Stimulated activated CD8-positive, alpha-beta memory T cell treated with anti-CD3 and anti-CD28 coated beads, Interleukin-4, amount 100 ng/mL, for 24 hours (primary cell): ENCODE measurements at regions not wholly inside any gene's neighbourhood (a gene's known extent, or its start where the extent isn't known, plus 50 kb on each side); places are given as distances from the start of the nearest gene placed in this dataset.

ENCODE experiments used
- DNase-seq: peaks from one replicate; pipeline ENCODE4 v3.0.0-alpha.2; 2020; ENCODE audit warnings: low read depth

DNA sequence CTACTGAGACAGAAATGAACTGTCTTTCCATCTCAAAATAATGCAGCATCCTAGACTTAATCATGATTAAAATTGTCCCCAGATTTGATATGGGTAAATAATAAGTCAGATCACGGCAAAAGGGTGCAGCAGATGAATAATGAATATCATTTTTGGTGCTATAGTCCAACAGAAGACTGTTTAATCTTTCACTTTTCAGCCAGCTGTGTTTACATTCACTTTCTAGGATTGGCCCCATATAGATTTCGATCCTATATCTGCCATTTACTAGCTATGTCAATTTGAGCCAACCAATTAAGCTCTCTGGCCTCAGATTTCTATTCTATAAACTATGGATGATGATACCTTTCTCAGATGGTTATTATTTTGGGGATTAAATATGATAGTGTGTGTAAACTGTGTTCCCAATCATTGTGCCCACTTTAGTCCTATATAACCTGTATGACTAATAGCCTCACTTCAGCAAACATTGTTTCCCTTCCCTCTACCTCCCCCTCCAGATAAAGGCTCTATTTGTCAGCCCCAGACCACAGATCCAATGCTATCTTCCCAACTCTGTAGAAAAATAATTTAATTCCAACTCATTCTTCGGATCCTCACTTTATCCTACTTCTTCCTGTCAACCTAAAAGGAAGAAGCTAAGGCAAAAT, 53.6 kb upstream of the NT5E start:
- DNase-seq = no peak

DNA sequence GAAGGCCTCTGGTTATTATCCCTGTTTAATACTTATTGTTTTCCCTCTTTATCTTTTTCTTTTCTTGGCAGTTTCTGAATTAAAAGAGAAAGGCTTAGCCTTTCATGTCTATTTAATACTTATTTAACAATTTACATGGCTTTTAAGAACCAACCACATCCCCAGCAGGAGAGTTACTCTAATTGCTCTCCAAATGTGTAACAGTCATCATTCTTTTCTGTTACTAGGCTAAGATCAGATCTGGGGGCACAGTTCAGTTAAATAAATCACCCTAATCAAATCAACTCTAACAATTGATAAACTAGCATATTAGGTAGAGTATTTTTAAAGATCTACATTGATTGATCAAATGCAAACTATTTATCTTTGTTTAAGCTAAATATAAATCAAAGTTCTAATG, 54.1 kb upstream of the NT5E start:
- DNase-seq = no peak

DNA sequence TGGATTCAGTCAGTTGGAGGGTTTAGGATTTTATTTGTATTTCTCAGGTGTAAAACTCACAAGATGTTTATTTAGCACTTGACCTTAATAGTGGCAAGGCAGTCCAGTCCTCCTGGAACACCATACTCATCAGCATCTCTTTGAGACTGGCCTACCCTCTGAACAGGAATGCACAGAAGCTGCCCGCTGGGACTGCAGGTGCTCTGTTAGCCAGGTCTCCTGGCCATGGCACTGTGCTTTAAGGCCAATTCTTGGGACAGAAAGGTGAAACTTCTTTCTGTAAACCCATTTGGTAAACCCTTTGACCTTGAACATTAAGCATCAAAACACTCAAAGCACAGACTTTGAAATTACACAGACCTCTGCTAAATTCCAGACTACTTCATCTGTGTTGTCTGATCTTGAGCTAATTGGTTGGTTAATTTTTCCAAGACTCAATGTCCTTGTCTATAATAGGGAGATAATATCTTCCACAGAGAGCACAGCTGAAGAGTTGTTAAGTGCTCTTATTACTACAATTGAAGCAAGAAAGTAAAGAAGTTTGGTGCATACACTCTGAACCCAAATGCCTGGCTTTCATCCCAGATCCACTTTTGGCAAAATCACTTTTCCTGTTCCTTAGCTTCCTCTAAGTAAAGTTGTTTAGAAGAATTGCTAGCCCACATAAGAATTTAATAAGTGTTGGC, 54.9 kb upstream of the NT5E start:
- DNase-seq = no peak

DNA sequence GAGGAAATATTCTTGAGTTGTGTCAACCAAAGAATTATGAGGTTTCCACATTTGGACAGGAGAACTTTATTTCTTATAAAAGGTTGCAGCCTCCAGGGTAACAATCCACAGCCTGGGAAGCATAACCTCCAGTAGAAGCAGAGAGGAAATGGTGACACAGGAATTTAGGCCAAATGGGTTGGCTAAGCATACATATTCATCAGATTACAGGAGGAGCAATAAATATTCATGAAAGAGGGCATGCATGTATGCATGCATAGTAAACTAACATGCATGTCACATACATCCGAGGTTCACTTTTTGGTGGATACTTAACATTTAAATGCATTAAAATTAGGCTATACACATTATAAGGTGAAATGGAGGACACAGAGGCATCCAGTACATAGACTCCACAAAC, 55.7 kb upstream of the NT5E start:
- no peak for DNase-seq

DNA sequence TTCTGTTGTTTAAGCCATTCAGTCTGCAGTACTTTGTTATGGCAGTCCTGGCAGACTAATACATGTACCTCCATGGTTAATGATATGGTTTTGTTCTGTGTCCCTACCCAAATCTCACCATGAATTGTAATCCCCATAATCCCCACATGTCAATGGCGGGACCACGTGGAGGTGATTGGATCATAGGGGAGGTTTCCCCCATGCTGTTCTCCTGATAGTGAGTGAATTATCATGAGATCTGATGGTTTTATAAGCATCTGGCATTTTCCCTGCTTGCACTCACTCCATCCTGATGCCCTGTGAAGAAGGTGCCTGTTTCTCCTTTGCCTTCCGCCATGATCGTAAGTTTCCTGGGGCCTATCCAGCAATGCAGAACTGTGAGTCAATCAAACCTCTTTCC, 57.5 kb upstream of the NT5E start:
- no peak for DNase-seq

DNA sequence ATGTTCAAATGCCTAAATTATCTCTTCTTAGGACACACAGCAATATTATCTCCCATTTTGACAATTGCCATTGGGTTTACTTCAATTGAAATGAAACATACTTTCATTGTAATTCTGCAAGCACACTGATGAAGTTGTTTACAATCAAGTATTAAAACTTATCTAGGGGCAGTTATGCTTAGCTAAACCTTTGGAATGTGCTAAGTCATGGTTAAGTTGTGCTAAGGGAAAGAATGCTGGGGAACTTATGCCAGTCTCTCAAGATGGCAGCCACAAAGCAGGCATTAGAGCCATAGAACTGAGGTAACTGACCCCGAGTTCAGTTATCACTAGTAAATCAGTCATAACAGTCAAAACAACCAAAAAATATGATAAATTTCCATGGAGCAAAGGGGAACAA, 59.1 kb upstream of the NT5E start:
- no peak for DNase-seq

DNA sequence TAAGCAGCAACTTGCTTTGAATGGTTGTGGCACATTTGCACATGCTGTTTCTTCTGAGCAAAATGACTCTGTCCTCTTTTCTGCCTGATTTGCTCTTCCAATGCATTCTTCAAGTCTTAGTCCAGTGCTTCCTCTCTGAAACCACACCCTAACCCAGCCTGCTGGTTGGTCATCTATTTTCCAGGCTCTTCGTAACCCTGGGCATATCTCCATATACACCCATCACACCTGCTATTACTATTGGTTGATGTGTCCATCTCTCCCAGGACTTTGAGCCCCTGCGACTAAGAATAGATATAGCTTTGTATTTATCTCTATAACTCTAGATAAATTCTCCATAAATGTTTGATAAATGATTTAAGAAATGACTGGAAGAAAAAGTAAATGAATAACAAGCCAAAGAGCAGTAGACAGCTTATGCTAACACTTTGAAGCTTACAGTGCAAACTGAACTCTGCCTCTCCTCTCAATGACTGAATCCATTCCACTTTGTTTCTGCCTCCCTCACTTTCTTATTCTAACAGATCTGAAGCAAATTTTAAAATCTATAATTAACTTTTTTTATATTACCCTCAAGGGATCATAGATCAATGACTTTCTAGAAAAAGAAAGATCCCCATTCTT, 59.7 kb upstream of the NT5E start:
- DNase-seq = no peak

DNA sequence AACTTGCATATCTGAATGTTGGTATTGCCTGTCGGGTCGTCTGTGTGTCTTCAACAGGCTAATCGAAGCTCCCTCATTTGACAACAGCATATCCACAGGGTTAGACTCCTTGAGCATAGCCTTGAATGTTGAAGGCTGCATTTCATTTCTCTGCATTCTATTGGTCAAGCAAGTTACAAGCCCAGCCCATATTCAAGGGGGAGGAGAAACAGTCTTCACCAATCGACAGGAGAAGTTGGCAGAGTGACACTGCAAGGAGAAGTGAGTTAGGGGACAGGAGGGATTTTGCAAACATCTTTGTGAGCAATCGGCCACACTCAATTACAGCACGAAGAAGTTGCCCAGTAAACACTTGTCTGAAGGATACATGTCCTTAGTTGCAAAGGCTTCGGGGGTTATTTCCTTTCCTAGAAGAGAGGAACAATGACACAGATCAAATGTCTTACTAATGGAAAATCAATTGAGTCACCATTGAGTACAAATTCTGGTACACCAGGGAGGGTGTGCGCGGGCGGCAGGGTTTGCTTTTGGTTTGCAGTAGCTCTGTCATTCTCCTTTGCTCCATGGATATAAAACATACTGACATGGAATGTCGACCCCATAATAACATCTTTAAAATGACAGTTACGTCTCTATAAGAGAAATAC, 60.6 kb upstream of the NT5E start:
- peak; percentile 18 for DNase-seq

DNA sequence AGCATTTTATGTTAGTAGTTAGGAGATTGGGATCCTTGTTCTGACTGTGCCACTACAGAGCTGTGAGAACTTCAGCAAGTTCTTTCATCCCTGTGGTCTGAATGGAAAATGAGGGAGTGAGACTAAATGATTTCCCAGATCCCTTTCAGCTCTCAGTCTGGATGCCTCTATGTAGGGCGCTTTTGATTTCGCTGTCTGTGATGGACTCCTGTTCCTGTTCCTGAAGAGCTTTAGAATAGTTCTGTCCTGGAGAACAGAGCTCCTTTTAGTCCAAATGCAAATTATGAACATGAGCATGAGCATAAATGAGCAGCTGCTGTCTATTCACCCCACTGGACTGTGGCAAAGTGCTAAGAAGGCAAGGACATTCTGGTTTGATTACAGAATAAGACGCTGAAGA, 61.4 kb upstream of the NT5E start:
- no peak for DNase-seq

DNA sequence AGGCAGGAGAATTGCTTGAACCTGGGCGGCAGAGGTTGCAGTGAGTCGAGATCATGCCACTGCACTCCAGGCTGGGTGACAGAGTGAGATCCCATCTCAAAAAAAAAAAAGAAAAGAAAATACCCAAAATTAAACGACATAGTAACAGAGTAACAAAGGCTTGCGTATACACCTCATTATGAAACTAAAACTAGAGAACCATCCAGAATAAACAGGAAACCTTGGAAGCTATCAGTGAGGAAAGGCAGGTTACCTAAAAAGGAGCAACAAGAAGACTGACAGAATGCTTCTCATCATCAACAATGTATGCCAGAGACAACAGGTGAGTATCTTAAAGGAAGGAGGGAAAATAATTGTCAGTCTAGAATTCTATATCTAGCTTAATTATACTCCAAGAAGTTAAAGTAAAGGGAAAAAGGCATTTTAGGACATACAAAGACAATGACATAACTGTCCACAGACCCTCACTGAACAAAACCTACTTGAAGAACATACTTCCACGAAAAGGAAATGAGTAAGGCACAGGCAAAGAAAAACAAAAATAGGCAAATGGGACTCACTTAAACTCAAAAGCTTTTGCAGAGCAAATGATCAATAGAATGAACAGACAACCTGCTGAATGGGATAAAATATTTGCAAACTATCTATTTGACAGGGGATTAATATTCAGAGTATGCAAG, 64.1 kb upstream of the NT5E start:
- no peak for DNase-seq

DNA sequence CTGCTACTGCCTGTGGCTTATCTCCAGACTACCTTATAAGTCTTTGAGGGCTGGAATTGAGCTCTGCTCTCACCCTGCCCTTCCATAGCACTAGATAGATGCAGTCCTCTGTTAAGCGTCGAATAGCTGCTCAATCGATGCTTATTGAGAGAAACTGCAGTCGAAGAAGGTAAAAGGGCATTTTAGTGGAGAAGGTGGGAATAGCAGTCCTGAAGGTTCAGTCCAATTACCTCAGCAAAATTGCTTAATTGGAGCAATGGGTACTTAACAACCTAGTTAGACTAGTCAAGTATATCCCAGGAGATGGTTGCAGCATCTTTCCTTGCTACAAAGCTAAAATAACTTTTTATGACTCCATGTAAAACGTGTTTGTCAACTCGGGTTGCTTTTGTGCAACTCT, 66.8 kb upstream of the NT5E start:
- no peak for DNase-seq

DNA sequence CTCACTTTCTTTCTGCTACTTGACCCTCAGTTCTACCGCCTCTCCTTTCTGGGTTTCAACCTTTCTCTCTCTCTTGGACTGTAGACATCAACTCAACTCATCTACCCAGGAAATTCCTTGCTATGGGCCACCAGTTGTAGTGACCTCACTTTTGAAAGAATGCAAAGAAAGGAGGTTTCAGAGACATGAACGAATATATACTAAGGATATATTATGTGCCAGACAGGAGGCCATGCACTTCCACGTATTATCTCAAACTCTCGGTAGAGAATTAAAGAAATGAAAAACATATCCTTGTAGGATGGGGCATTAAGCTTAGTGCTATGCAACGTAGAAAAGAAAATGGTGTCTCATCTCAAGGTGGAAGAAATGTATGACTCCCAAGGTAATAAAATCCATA, 67.3 kb upstream of the NT5E start:
- DNase-seq = no peak

DNA sequence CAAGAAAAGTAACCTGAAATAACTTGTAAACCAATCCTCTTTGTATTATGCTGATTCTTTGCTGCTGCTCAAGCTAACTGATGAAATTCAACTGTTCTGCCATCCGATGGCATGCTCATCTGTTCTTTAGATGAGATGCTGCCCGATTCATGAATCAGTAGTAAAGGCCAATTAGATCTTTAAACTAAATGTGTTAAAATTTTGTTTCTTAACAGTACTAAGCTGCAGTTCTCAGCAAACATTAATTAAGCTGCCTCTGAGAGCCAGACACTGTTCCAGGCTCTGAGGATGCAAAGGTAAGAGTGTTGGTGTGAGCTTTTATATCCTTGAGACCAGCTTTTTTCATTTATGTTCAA, 77.0 kb upstream of the NT5E start:
- DNase-seq = no peak

DNA sequence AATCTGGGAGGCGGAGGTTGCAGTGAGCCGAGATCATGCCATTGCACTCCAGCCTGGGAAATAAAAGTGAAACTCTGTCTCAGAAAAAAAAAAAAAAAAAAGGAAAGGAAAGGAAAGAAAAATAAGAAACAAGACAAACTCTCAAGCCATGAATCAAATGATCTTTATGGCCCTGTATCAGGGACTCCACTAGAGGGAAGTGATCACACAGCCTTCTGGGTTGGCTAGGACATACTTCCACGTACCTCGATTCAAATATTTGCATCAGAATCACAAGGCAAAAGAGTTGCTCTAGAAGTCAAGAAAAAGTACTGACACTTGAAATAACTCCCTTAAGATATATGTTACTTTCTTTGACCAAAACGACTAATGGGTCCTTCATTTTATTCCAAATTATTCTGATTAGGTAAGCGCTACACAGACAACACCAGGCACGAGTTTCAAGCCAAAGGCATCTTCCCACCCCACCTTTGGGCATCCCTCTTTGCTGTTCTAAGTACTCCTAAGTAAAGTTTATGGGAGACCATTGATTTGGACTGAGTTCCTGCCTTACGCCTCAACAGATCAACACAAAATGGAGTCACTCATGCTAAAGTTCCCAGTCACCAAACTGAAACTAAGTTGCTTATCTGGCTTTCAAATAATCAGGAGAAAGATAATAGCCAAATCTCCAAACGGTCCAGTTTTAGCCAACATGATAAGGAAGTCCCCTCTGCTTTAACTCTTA, 77.5 kb upstream of the NT5E start:
- DNase-seq = no peak

DNA sequence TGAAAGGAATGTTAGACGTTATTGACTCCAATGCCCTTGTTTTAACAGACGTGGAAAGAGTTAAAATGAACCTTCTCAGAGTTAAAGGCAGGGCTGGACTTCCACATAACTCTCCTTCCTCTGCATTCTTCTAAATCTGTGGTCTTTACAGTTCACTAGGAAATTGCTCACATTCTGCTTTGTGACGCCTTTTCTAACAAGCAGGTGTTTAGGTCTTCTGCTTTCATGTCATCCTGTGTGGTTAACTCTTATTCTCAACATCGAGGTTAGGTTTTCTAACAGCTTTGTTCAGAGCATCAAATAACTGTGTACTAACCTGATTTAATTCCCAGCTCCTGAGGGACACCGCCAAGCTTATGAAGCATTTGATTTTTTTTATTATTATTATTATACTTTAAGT, 81.3 kb upstream of the NT5E start:
- DNase-seq = no peak

DNA sequence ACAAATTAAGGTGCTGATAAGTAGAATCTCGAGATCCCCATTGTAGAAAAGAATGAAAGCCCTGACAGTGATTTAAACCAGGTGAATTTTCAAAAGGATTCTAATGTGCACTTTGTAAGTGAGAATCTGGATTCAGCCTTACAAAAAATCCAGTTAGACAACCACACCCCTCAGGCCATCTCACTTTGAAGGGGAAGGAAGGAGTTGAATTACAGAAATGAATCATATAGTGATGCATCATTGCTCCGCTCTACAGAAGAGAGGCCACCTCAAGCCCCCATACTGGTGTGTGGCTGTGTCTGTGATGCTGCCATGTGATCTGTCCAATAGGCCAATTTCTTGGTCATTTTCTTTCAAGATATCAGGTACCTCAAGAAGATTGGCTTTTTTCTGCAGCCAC, 85.5 kb upstream of the NT5E start:
- no peak for DNase-seq

DNA sequence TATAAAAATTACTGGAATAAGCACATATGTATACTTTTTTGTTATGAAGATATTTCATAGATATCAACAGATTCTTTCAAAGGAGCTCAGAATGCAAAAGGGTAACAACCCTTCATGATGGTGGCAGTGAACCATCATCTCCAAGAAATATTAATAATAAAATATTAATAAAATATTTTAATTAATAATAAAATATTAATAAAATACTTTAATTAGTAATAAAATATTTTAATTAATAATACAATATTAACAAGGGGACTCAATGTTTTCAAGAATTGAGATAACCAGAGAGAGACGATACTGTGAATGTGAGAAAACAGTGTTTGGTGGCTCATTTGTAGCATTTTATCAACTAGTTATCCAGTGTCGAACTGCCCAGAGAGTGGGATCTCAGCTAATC, 86.0 kb upstream of the NT5E start:
- DNase-seq = no peak

DNA sequence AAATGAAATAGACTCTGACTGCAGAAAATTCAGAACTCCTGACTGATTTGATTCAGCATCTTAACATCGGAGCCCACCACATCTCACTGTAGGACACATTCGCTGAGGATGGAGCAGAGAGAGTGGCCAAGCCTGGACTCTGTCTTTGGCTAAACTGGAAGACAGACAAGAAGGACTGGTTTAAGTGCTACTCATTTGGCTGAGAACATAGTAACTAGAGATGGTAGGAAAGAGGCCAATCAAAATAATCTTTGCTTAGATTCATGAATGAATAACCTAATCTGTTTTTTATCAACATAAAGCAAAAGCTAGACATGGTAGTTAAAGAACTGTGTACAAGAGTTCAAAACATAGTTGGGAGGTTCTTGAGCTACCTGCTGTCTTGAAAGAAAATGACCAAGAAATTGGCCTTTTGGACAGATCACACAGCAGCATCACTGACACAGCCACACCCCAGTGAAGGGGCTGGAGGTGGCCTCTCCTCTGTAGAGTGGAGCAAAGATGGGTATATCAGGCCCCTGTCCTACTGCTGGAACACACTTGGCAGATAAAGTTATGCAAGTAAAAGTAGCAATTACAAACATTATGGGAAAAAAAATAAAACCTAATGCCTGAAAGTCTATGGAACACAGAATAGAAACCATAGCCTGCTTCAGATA, 87.1 kb upstream of the NT5E start:
- DNase-seq = no peak

DNA sequence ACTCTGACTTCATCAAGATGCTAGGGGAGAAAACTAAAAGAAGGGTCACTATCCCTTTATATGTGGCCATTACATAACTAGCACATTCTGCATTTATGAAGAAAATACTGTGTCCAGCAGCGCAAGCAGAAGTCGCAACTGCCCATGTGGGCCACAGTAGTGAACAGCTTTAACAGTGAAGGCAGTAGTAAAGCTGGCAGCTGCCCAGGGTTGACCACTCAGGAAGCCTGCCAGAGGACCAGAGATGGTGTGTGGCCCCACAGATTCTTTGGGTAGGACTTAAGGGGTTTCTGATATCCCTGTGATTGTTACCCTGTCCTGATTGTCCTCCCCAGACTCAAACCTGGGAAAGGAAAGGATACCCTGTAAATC, 88.3 kb upstream of the NT5E start:
- DNase-seq = no peak

DNA sequence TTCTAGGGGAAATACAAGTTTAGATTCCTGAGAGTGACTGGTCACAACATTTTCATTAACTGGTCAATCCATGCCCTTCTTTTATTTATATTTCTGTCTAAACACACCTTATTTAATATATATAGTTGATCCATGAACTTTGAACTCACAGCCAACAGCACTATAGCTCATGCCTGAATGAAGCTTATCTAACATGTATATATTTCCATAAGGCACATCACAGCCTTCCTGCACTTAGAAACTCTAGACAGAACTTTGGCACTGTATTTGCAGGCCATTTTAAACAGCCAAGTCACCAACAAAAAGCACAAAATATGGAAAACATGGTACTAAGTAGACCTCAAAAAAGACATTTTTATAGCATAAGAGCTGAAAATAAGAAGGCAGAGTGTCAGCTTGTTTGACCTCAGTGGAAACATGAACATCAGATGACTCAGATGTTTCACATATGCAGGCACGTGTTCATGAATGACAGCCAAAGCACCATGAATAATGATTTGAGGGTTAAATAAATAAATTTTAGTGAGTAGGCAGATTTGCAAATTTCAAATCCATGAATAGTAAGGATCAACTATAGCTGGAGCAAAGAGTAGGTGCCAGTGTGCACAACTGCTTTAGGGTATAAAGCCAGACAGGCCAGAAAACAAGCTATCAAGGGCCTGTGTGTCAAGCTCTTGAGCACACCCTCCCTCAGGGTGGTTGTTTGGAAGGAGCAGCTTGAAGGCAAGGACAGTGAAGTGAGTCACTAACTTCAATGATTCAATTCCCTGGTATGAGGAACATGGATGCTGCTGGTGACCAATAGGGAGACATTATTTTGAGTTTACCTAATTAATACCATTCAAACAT, 88.9 kb upstream of the NT5E start:
- DNase-seq = no peak

DNA sequence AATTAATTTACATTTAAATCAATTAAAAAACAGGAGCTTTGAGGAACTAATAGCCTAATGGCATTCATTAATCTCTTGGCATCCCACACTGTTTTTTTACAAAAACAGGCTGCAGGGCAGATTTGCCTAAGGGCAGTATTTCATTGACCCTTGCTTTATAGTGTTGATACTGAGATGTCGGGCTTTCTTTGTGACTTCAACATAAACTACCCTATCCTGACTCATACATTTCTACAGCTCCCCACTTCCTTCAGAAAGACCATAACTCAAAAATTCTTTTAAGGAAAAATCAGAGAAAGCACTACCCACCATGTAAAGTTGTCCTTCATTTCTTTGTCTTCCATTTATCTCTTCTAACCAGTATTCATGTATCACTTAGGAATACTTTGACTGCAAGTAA, 92.2 kb upstream of the NT5E start:
- no peak for DNase-seq
